CD4-positive, alpha-beta T cell treated with Interleukin-10 for 1 hour (primary cell): ENCODE measurements at regions not wholly inside any gene's neighbourhood (a gene's known extent, or its start where the extent isn't known, plus 50 kb on each side); places are given as distances from the start of the nearest gene placed in this dataset.

Experiments used
- DNase-seq: peaks from one replicate; pipeline ENCODE4 v3.0.0-alpha.2; 2020

DNA sequence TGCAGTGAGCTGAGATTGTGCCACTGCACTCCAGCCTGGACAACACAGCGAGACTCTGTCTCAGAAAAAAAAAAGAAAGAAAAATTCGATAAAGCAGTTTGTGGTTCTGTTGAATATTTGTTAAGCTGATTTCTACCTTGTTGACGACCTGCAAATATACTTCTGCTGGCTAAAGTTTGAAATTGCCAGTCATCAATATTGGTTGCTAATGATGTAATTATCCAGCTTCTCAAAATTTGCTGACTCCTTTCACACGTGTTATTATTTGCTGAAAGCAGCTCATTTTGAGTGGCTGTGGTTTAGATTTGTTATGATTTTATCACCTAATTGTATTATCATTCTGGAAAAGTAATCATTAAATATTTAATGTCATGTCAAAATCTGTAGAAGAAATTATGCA is 774.3 kb downstream of the QKI start:
- no peak for DNase-seq

DNA sequence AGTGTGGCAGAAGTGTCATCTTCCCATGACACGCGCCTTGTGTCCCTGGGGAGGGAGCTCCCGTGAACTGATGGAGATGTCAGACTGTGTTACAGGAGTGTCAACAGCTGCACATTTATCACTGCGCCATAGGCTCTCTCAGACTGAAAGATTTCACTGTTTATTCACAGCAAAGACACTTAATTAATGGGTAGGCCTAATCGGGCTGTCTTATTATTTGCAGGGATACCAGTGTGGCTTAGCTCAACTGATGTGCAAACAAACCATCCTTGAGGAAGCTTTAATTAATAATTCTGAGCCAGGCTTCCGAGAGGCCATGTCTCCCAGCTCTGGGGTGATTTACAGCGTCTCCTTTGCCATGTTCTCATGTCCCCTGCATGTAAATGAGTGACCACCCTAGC is 771.0 kb downstream of the QKI start:
- DNase-seq = no peak

DNA sequence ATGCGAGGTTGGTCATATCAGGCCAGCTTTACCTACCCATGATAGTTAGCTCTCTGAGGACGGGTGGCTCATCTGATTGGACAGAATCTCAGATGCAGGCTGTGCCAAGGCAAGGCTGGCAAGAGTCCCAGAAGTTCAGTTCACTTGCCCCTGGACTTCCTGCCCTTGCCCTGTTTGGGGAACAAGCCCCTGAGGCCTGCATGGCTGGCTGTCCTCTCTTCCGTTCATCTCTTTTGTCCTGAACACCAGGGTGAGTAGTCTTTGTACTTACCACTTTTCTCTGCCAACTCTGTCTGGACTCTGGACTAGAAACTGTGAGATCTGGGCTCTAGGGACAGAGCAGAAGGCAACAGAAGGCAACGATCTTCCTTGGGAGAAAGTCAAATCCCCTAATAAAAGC is 769.9 kb downstream of the QKI start:
- DNase-seq = no peak

DNA sequence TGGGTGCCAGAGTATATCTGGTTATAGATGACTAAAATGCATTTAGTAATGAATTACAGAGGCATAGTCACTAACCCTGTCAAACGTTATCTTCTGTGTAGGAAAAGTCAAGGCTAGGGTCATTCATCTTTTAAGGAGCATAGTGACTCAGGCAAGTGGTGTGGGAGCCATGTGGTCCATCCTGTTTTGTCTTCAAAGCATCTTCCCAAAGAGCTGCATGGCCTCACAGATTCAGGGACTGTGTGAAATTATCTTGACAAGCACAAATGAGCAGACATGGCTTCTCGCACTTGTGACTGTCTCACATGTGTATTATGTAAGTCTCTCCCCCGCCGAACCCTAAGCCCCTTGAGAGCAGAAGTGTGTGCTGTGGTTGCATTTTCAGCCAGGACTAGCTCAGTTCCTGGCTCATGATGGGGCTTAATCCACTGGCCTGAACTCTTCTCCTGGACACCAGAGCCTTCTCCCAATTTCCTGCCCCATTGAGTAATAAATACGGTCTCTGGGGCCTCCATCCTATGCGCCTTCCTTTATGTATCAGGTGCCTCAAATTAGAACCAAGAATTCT is 769.1 kb downstream of the QKI start:
- DNase-seq = no peak

DNA sequence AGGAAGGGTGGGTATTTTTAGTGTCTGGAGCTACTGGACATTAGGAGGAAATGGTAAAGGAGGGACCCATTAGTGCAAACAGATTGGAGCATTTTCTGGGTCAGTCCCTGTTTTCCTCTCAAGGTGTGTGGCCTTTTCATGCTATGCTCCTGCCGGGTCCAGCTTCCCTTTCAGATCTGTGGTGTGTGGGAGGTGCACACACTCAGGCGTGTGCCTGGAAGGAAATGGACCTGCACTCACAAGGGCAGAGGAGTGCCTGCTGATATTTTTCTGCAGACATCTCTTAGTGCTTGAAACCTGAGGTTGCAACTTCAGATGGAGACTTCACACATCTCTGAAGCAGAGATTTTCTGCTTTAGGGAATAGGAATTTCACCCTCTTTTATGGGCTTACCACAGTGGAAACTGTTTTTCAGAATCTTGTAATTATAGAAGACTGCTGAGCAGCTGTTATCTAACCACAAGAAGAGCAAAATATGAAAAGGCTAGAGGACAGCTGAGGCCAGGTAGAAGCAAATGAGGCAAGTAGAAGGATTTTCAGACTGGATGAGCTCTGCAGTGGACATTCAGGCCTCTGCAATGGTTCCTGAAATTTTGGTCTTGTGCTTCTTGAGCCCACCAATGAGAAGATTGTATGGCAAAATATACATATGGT is 764.3 kb downstream of the QKI start:
- no peak for DNase-seq

DNA sequence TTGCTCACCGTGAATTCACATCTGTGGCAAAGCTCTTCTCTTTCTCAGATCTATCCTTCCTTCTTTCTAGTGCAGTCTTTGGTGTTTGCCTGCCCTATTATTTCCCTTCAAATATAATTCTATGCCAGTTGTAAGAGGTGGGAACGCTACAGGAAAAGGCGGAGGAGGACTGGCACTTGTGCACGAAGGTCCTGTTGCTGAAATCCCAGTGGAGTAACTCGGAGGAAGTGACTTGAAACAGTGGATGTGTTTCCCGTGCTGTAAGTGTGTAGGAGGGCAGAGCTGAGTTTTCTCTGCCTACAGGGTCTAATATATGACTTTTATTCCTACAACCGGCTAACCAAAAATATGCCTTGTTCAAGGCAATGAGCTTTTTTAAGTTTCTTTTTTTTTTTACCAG is 754.8 kb downstream of the QKI start:
- DNase-seq = no peak

DNA sequence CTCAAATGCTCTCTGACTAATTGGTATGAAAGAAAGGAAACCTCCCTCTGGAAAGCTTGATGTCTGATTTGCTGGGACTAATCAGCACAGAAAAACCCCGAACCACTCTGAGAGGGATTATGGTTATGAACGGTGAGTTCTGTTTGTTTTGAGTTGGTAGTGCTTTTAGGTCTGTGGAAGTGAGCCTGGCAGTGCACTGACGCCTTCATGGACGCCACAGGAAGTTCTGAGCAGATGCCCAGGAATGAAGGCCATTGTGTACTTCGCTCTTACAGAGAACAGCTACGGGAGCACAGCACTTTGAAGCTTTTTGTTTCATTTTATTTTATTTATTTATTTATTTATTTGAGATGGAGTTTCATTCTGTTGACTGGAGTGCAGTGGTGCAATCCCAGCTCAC is 754.1 kb downstream of the QKI start:
- DNase-seq = no peak

DNA sequence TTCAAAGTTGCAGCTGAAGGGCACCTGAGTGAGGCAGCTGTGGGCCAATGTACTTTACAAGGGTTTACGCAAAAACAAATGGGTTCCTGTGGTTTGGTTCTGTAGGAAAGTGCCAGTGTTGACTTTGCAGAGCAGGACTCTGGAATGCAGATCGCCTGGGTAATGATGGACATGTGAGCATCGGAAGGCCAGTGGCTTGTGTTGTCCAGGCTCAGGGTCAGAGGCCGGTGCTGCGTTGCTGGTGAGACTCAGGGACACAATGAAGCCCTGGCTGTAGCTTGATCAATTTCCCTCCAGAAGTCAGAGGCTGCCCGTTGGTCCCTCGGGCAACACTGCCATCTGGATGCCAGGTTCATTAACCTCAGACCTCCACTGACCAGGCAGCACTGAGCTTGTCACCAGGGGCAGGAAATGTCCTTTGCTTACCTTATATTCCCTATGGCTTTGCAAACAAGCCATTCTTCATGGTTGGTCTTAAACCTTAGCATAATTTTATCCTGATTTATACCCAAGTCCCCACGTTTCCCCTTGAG is 753.4 kb downstream of the QKI start:
- no peak for DNase-seq

DNA sequence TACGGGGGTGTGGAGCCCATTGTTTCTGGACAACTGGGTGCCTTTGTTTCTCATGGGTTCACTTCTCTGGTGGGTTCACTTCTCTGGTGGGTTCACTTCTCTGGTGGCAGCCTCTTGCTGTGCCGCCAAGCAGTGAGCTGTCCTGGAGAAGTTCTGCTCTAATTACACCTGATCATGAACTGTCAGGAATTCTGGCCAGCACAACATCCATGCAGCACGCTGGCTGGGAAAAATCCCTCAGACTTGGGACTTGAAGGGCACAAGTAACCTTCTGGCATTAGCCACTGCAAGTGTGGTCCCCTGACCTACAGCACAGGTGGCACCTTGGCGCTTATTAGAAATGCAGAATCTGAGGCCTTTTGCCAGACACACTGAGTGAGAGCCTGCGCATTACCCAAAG is 752.5 kb downstream of the QKI start:
- no peak for DNase-seq

DNA sequence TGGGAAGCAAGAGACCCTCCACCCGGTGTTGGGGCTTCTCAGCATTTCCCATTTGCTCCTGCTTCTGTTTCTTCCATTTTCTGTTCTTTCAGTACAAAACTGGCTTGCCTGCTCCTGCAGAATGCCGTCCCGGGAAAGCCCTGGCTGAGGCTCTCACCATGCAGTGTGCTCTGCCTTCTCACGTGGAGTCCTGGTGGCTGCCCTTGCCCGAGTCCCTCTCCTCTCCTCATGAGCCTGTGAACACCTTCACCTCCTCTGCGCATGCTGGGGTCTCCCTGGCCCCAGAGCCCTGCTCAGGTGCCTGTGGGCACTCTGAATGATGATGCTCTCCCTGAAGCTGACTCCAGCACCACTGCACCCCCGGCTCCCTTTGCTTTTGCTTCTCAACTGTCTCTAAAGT is 752.0 kb downstream of the QKI start:
- DNase-seq = no peak

DNA sequence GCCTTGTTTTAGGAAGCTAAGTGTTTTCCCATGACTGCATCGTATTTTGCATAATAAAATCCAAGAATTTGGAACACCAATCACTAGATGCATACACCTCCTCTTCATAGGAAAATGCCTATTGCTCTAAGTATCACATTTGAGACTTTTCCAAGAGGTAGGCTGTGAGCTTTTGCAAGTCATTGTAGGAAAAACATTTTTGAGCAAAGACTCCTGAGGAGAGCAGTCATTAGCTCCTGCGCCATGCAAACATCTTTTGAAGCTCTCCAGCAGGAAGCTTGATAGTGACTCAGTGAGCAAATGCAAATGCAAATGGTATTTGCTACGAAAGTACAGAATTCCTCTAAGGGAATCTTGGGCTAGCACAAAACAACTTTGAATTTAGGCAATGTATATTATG is 750.4 kb downstream of the QKI start:
- DNase-seq = no peak

DNA sequence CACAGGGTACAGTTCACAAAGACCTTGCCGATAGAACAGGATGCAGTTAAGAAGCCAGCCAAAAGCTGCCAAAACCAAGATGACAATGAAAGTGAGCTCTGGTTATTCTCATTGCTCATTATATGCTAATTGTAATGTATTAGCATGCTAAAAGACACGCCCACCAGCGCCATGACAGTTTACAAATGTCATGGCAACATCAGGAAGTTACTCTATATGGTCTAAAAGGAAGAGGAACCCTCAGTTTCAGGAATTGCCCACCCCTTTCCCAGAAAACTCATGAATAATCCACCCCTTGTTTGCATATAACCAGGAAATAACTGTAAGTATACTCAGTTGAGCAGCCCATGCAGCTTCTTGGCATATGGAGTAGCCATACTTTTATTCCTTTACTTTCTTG is 748.7 kb downstream of the QKI start:
- DNase-seq = no peak

DNA sequence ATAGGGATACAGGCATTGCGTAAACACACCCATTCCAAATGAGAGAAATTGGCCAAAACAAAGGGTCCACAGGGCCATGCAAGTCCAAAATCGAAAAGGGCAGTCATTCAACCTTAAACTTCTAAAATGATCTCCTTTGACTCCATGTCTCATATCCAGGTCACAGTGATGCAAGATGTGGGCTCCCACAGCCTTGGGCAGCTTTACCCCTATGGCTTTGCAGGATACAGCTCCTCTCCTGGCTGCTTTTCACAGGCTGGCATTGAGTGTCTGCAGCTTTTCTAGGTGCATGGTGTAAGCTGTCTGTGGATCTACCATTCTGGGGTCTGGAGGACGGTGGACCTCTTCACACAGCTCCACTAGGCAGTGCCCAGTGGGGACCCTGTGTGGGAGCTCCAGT is 744.5 kb downstream of the QKI start:
- no peak for DNase-seq

DNA sequence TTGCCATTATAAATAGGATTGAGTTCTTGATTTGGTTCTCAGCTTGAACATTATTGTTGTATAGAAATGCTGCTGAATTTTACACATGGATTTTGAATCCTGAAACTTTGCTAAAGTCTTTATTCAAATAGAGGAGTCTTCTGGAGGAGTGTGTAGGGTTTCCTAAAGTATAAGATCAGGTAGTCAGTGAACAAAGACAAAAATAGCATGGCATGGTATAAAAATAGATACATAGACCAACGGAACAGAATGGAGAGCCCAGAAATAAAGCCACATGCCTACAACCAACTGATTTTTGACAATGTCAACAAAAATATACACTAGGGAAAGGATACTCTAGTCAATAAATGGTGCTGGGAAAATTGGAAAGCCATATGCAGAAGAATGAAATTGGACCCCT is 740.1 kb downstream of the QKI start:
- DNase-seq = no peak

DNA sequence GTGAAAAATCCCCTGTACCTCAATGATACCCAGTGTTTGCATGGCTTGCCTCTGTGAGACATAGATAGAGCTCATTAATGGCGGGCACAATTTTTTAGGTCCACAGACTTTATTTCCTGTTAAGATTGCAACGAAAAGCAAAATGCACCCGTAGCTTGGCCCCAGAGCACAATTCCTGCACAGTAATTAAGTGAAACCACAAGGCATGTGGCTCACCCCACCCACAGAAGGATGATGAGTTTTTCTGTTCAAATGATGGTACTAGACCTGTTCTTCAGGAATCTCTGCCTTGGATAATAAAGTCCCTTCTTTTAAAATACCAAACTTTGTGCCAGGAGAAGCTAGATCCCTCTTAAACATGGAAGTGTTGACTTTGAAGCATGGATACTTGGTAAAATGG is 738.1 kb downstream of the QKI start:
- no peak for DNase-seq

DNA sequence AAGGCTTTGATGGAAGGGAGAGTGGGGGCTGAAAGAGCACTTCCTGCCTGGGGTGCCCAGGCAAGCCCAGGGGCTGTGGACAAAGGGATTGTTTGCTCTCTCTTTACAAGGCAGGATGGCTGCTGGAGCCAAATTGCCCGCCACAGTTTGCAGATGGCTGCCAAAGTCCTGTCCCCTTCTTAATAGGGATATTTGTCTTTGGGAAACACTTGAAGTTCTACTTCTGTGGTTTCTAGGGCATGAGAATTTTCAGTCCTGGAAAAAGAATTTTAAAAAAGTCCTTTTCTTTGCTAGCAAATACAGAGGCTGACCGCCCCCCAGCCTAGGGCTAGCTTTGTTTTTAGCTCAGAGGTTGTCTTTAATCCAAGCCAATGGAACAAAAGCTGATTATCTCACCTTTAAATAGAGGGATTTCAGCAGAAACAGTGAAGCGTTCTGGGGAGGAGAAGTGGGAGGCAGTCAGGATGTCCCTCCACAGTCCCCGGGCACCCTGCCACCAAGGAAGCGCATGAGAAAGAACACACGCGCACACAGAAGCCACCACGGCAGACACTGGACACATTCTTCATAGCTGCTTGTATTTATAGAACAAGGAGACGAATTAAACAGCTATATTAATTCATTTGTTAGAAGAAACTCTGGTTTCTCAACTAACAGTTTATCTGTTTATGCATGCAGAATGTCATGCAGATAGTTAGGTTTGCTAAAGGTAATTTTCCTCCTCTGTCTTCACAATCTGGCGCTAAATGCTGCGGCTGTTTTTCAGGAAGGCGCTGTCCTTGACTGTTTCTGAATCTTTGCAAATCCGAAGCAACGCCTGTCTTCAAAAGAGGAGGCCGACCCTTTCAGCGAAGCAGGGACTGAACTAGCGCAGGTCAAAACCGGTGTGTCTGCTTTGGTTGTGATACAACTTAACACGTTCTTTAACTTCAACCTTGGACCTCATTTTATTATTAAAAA is 736.9 kb downstream of the QKI start:
- no peak for DNase-seq

DNA sequence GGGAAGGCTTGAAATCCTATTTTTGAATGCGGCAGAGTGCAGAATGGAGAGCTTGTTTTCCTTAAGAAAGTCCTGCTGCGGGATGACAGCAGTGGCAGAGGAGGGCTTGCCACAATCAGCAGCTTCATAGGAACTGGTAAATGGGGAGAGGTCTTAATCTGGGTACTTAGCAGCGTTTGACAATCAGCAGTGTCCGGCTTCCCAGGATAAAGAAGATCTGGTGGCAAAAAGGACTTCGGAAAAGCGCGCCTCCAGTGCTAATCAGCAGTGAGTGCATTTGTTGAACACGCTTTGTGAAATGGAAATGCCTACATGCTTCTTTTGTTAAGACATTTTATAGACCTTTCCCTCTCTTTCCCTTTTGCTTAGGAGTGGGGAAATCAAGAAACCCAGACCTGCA is 735.7 kb downstream of the QKI start:
- DNase-seq = no peak

DNA sequence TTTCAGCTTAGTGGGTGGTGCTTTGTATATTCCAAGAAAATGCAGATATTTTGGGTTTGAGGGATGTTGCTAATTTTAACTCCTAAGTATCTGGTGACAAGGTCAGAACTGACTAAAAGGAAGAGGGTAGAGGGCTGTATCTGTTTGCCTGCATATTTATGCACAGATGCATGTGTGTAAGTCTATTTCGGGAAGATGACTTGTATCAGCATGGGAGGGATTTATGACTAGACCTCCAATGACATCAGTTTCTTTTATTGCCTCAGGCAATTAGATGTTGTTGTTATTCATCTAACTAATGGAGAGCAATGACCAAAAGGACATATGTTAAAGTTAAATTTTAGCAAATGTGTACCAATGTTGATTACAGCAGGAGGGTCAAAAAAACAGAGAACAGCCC is 734.3 kb downstream of the QKI start:
- no peak for DNase-seq

DNA sequence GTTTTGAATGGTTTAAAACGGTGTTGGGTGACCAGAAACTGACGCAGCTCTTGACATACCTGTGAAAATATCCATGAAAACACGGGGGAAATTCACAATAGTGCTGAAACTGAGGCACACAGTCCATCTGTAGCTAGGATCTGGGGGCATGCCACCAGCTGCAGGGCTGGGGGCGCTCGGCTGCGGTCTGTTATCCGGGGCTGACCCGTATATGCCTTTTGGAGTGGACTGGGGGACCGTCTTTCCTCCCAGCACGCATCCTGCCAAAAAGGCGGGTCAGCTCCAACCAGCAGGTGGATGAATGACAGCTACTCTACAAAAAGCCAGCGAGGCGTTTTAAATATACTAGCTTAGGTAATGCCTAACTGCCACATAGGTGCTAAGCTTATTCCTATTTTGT is 729.8 kb downstream of the QKI start:
- no peak for DNase-seq

DNA sequence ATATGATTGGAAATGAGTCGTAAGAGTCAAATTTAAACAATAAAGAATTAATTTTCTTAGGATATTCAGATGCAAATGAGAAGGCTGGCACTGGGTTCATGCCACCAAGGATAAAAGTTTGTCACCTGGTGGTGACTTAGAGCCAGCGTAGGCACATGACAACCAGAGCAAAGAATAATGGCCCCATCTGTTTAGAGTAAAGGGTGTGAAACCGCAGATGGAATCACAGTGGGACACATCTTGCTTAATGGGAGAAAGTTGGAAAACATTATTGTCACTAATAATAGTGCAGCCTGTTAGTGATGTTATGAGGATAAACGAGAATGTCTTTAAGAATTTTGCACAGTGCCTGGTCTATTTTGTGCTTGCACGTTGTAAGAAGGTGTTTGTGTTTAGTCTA is 727.8 kb downstream of the QKI start:
- DNase-seq = no peak

DNA sequence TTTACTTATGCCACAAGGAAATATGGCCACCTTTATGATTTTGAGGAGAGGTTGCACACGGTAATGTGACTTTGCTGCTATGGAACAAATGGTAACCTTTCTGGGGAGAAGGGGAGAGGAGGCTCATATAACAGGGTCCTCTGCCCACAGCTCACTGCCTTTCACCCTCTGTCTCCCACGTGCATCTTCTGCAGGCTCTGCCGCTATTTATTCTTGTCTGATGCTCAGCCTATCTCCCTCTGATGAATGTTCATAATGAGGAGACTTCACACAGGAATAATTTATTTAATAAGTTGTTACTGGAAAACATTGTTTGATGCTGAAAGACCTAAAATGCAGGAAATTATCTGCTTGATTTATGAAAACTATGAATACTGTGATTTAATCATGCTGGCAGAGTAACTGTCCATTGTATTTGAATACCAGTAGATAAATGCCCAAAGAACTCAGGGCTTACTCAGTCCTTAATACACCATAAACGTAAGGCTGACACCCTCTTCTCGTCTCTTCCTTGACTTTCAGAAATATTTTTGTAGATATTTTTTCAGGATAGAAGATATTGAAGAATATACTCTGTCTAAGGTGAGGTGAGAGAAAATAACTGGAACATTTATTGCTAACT is 721.1 kb downstream of the QKI start:
- no peak for DNase-seq

DNA sequence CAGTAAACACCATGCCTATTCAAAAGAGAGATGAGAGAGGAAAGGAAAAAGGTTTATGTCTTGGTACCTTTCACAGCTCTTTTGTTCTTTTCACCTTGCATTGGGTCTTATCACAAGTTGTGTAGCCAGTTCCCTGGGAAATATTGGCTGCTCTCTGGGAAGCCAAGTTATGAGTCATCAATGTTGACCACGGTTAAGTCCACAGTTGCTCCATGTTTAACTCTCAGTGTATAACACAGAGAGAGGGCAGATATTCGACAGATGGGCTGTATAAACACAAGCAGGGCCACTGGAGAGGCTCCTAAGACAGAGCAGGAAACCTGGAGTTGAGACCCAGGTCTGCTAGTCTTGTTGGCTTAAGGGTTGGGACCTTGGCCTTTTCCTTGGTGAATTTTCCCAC is 718.6 kb downstream of the QKI start:
- DNase-seq = no peak

DNA sequence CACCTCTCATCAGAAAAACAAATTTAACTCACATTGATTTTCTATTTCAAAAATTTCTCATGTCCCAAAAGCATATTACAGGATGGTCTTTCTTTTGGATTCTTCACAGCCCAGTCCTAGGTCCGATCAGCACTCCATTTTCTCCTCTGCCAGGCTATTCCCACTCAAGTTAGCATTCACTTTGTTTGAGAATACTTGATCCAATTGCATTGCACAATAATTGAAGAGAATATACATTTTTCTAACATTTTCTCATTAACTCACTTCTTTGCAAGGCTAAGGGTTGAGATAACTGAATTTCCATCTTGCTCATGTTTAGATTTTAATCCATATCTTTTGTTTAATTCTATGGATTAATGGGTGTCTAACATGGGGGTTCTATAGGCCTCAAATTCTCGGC is 716.1 kb downstream of the QKI start:
- DNase-seq = no peak

DNA sequence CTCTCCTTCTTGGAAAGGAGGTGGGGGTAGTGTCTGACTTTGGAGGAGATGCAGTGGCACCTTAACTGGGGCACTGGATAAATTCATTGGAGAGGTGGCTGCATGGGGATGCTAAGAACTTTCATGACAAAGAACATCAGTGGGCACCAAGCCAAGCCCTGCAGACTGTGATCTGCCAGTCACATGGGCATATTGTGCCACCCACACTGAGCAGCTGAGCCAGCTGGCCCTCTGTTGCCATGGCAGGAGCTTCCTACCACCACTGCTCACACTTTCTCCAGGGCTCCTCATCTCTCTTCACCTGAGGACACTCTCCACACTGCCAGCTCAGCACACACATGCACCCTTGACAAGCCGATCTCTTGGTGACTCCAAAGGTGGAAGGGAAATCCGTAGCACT is 715.6 kb downstream of the QKI start:
- DNase-seq = no peak
